Testis (tissue), 2 donors: ENCODE measurements at regions not wholly inside any gene's neighbourhood (a gene's known extent, or its start where the extent isn't known, plus 50 kb on each side); places are given as distances from the start of the nearest gene placed in this dataset.

Source experiments
- POLR2A ChIP-seq: fragments of 450-650 bp; IDR thresholded peaks from one replicate; pipeline ENCODE4 v1.6.1; 2017; ENCODE audit warnings: antibody characterized with exemption, mild to moderate bottlenecking, moderate library complexity
- TF ChIP-seq, protein P1 (sequence below), 3 experiments: fragments of 450-650 bp in 2 of 3; fragments of 200-600 bp in 1 of 3; sonication (generic) in 1 of 3; IDR thresholded peaks; one replicate each; pipeline ENCODE4 v1.5.1; 2016 to 2019; ENCODE audit warnings: antibody characterized with exemption in 3 of 3, mild to moderate bottlenecking in 2 of 3, moderate library complexity in 1 of 3

GRCh38 chr6:3984494-3984893, 94.4 kb downstream of the FAM217A start:
- TF ChIP-seq, protein P1, sequence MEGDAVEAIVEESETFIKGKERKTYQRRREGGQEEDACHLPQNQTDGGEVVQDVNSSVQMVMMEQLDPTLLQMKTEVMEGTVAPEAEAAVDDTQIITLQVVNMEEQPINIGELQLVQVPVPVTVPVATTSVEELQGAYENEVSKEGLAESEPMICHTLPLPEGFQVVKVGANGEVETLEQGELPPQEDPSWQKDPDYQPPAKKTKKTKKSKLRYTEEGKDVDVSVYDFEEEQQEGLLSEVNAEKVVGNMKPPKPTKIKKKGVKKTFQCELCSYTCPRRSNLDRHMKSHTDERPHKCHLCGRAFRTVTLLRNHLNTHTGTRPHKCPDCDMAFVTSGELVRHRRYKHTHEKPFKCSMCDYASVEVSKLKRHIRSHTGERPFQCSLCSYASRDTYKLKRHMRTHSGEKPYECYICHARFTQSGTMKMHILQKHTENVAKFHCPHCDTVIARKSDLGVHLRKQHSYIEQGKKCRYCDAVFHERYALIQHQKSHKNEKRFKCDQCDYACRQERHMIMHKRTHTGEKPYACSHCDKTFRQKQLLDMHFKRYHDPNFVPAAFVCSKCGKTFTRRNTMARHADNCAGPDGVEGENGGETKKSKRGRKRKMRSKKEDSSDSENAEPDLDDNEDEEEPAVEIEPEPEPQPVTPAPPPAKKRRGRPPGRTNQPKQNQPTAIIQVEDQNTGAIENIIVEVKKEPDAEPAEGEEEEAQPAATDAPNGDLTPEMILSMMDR (IDR thresholded peaks at IDR 0.05), result no peak
- TF ChIP-seq POLR2A, result no peak
